GM21723 (cell line): ENCODE measurements at regions not wholly inside any gene's neighbourhood (a gene's known extent, or its start where the extent isn't known, plus 50 kb on each side); places are given as distances from the start of the nearest gene placed in this dataset.
"Not testable (repeated sequence)": the region's sequence is repeated elsewhere in the genome, so short reads cannot be mapped to it uniquely, and the experiment has no call there.

ENCODE experiments used
- ATAC-seq: cut with Tn5 transposase; IDR thresholded peaks from one replicate; pipeline ENCODE4 v1.9.1; 2021; ENCODE audit warnings: mild to moderate bottlenecking, moderate library complexity; ENCODE audit not compliant: unreplicated experiment

DNA sequence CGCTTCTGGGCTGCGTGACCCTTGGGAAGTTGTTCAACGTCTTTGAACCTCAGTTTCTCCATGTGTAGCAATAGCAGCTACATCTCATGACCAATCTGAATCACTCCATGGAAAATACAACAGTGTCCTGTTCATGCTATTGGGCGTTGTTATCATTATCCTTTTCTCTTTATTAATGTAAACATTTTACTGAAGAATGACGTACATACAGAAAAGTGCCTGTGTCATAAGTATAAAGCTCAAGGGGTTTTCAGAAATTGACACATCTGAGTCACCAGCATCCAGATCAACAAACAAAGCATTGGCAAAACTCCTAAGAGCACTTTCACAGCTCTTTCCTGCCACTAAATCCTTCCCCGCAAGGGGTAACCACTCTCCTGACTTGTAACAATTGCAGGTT, 438.4 kb downstream of the XYLT1 start:
- no peak for ATAC-seq

DNA sequence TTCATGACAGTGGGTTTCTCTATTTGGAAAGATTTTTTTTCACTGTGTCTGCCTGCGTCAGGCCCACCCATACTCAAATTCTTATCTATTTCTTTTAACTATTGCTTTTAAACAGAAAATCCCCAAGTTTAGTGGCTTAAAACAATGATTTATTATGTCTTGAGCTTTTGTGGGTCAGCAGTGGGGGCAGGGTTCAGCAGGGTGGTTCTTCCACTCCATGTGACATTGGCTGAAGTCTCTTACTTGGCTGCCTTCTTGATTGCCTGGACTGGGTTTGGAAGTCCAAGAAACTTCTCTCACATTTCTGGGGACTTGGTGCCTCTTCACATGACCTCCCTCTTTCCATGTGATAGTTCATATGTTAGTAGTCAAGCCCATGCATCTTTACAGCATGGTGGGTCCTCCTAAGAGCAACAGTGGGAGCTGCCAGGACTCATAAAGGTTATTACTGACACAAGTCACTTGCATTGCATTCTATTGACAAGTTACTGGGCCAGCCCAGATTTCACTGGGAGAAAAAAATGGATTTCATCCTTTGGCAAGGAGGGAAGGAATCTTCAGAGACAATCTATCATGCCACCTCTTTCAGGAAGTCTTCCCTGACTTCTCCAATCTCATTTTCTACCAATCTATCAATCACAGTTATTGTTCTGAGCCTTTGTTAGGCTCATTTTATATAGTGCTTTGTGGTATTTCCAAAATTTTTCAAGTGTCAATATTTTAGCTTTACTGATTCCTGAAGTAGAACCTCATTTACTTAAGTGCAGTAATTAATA, 436.1 kb downstream of the XYLT1 start:
- no peak for ATAC-seq

DNA sequence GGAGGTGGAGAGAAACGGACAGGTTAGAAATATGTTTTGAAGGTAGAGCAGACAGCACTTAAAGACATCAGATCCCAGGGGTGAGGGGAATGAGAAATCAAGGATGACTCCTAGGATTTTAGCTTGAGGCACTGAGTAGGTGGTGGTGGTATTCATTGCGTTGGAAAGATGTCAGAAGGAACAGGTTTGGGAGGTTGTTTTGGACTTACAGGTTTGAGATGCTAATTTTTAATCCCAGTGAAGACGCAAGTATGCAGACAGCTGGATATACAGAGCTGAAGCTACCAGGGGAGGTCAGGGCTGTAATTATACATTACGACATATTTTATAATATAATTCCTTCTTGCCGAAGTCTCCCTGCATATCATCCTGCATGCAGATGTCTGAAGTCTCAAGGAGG, 433.3 kb downstream of the XYLT1 start:
- ATAC-seq = no peak

DNA sequence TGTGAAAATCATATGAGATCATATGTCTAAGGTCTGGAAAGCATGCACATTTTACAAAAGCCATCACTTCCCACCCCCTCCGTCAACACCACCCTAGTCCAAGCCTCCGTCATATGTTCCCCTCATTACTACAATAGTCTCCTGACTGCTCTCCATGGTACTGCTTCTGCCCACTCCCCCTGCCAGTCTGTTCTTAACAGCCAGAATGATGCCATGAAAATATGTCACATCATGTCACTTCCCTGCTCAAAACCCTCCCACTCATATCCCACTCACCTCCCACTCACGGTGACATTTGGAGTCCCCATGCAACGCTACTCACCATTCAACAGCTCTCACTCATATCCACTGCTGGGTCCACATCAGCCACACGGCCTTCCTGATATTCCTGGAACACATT, 432.3 kb downstream of the XYLT1 start:
- no peak for ATAC-seq

DNA sequence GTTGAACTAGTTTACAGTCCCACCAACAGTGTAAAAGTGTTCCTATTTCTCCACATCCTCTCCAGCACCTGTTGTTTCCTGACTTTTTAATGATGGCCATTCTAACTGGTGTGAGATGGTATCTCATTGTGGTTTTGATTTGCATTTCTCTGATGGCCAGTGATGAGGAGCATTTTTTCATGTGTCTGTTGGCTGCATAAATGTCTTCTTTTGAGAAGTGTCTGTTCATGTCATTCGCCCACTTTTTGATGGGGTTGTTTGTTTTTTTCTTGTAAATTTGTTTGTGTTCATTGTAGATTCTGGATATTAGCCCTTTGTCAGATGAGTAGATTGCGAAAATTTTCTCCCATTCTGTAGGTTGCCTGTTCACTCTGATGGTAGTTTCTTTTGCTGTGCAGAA, 421.7 kb downstream of the XYLT1 start:
- ATAC-seq = not testable (repeated sequence)

DNA sequence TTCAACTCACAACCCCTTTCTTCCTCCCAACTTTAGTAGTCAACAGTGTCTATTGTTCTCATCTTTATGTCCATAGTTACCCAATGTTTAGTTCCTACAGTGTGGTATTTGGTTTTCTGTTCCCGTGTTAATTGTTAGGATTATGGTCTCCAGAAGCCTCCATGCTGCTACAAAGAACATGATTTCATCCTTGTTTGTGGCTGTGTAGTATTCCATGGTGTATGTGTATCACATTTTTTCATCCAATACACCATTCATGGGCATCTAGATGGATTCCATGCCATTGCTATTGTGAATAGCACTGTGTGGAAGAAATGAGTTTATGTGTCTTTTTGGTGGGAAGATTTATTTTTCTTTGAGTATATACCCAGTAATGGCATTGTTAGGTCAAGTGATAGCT, 420.3 kb downstream of the XYLT1 start:
- no peak for ATAC-seq
